ENCODE measurements at regions not wholly inside any gene's neighbourhood (a gene's known extent, or its start where the extent isn't known, plus 50 kb on each side); places are given as distances from the start of the nearest gene placed in this dataset.

DNA sequence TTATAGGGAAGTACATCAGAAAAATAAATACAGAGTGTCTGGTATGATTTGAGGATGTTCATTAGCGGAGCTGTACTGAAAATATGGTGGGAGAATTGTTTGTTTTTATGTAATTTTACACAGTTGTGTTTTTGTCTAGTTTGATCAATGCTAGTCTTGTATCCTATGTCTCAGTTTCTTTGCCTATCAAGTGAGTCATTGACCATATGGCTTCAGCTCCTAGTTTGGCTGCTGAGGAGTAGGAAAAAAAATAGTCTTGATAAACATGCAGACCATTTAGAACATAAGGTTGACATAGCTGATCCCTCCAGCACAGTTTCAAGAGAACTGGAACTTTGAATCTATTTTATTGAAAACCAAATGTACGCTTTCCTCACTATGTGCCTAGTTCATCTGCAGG is 1292.1 kb upstream of the FLRT2 start:
- no peak overlapping the region for H3K27ac ChIP-seq (ENCODE audit: insufficient read depth, low read depth, low read length)
- BruUV-seq (replicated peaks), result no TSS peak
- H3K4me2 ChIP-seq (ENCODE audit: insufficient read depth, low read length), result no peak overlapping the region
- no peak for TF ChIP-seq POLR2A (IDR thresholded peaks at IDR 0.05; ENCODE audit: low read depth, low read length)
- no peak for TF ChIP-seq FOS (IDR thresholded peaks at IDR 0.05; ENCODE audit: borderline replicate concordance, insufficient read depth, low read length)
- TF ChIP-seq MYC (IDR thresholded peaks at IDR 0.05; ENCODE audit: low read depth, low read length), result no peak
- no peak for TF ChIP-seq EZH2 (IDR thresholded peaks at IDR 0.05; ENCODE audit: borderline replicate concordance, low read depth, low read length, severe bottlenecking)
- TF ChIP-seq GATA2 (IDR thresholded peaks at IDR 0.05; ENCODE audit: insufficient read depth, insufficient read length, low read depth, low read length), result no peak
- no peak for TF ChIP-seq JUN (IDR thresholded peaks at IDR 0.05; ENCODE audit: borderline replicate concordance, insufficient read depth, insufficient read length, low read depth)
- TF ChIP-seq, protein P1, sequence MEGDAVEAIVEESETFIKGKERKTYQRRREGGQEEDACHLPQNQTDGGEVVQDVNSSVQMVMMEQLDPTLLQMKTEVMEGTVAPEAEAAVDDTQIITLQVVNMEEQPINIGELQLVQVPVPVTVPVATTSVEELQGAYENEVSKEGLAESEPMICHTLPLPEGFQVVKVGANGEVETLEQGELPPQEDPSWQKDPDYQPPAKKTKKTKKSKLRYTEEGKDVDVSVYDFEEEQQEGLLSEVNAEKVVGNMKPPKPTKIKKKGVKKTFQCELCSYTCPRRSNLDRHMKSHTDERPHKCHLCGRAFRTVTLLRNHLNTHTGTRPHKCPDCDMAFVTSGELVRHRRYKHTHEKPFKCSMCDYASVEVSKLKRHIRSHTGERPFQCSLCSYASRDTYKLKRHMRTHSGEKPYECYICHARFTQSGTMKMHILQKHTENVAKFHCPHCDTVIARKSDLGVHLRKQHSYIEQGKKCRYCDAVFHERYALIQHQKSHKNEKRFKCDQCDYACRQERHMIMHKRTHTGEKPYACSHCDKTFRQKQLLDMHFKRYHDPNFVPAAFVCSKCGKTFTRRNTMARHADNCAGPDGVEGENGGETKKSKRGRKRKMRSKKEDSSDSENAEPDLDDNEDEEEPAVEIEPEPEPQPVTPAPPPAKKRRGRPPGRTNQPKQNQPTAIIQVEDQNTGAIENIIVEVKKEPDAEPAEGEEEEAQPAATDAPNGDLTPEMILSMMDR (IDR thresholded peaks at IDR 0.05; ENCODE audit: extremely low read depth in 1 of 2, insufficient read depth in 1 of 2, low read depth in 1 of 2, low read length in 2 of 2), result no peak
- TF ChIP-seq POLR2AphosphoS5 (IDR thresholded peaks at IDR 0.05; ENCODE audit: insufficient read depth, low read depth, low read length), result no peak
- TF ChIP-seq, protein P2, sequence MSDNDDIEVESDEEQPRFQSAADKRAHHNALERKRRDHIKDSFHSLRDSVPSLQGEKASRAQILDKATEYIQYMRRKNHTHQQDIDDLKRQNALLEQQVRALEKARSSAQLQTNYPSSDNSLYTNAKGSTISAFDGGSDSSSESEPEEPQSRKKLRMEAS (IDR thresholded peaks at IDR 0.05; ENCODE audit: insufficient read depth, insufficient read length), result no peak
- intact Hi-C loops (cut with micrococcal nuclease), result no loop called here
- no peak overlapping the region for H3K4me3 ChIP-seq (replicated peaks in 1 of 3; ENCODE audit: insufficient read depth in 1 of 3, low read depth in 1 of 3, low read length in 3 of 3)
- no peak overlapping the region for H3K9ac ChIP-seq (replicated peaks; ENCODE audit: extremely low read depth, insufficient read depth, low read length)
- CTCF ChIA-PET, result no interaction called here
- H3K27me3 ChIP-seq (ENCODE audit: control insufficient read depth in 2 of 2, insufficient read depth in 2 of 2, low read length in 2 of 2), result no peaks in the 10 kb centered on the region
- H2AFZ ChIP-seq (ENCODE audit: low read depth, low read length), result no peak overlapping the region
- dilution Hi-C loops (cut with MboI; ENCODE audit: extremely low pct_ligation_motif_present, low sequenced_read_pairs), result no loop called here
- H4K20me1 ChIP-seq (replicated peaks; ENCODE audit: control insufficient read depth, extremely low read depth, insufficient read depth, low read length), result no peaks in the 10 kb centered on the region
- POLR2A ChIA-PET, result no interaction called here
- DNase-seq (ENCODE audit: low read depth, low spot score) (no peak), FAIRE-seq (no peak)
- no peaks in the 10 kb centered on the region for H3K9me3 ChIP-seq (replicated peaks; ENCODE audit: control insufficient read depth, insufficient read depth, low read length)
- H3K4me1 ChIP-seq (ENCODE audit: control insufficient read depth, extremely low read depth, insufficient read depth, low read length), result no peaks in the 10 kb centered on the region
- no peaks in the 10 kb centered on the region for H3K79me2 ChIP-seq (ENCODE audit: control insufficient read depth, insufficient read depth, low read length)
- H3K9me1 ChIP-seq (replicated peaks; ENCODE audit: control insufficient read depth, extremely low read depth, insufficient read depth, low read length), result no peaks in the 10 kb centered on the region
- no peaks in the 10 kb centered on the region for H3K36me3 ChIP-seq (ENCODE audit: control insufficient read depth in 2 of 2, extremely low read depth in 1 of 2, insufficient read depth in 2 of 2, low read length in 2 of 2)
